ENCODE measurements at regions not wholly inside any gene's neighbourhood (a gene's known extent, or its start where the extent isn't known, plus 50 kb on each side); places are given as distances from the start of the nearest gene placed in this dataset.

DNA sequence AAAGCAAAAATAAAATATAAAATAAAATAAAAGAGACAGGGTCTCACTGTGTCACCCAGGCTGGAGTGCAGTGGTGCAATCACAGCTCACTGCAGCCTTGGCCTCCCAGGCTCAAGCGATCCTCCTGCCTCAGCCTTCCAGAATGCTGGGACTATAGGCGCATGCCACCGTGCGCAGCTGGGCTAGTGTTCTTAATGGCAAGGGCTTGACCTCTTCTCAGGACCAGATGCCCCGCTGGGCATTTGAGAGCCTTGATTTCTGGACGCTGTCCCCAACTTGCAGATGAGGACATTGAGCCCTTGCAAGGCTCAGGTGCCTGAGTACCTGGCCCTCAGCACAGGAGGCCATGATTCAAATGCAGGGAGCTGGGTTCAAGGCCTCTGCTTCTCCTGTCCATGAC, 82.6 kb downstream of the DHCR7 start:
- no peak overlapping the region for H3K4me3 ChIP-seq (ENCODE audit: low read length)
- DNase-seq (ENCODE audit: low read depth): no peak
- TF ChIP-seq, protein P1, sequence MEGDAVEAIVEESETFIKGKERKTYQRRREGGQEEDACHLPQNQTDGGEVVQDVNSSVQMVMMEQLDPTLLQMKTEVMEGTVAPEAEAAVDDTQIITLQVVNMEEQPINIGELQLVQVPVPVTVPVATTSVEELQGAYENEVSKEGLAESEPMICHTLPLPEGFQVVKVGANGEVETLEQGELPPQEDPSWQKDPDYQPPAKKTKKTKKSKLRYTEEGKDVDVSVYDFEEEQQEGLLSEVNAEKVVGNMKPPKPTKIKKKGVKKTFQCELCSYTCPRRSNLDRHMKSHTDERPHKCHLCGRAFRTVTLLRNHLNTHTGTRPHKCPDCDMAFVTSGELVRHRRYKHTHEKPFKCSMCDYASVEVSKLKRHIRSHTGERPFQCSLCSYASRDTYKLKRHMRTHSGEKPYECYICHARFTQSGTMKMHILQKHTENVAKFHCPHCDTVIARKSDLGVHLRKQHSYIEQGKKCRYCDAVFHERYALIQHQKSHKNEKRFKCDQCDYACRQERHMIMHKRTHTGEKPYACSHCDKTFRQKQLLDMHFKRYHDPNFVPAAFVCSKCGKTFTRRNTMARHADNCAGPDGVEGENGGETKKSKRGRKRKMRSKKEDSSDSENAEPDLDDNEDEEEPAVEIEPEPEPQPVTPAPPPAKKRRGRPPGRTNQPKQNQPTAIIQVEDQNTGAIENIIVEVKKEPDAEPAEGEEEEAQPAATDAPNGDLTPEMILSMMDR (conservative IDR thresholded peaks at IDR 0.05; ENCODE audit: low read length): no peak

DNA sequence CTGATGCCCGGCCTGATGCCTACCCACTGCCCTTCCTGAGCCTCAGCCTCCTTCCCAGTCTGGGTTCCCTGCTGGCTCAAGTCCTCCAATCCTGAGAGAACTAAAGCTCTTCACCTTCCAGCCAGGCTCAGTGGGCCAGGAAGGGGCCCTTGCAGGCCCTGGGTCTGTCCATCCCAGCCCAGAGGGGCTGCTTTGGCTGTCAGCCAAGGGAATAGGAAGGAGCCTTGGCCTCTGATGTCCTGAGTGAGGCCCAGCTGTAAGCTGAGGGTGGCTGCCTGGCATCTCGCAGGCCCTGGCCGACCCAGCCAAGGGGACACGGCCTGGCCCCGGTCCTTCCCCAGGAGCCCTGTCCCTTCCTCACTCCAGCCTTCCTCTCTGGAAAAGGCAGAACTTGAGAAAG, 83.4 kb downstream of the DHCR7 start:
- no peak overlapping the region for H3K4me3 ChIP-seq (ENCODE audit: low read length)
- TF ChIP-seq, protein P1 (conservative IDR thresholded peaks at IDR 0.05; ENCODE audit: low read length): no peak
- DNase-seq (ENCODE audit: low read depth): no peak

DNA sequence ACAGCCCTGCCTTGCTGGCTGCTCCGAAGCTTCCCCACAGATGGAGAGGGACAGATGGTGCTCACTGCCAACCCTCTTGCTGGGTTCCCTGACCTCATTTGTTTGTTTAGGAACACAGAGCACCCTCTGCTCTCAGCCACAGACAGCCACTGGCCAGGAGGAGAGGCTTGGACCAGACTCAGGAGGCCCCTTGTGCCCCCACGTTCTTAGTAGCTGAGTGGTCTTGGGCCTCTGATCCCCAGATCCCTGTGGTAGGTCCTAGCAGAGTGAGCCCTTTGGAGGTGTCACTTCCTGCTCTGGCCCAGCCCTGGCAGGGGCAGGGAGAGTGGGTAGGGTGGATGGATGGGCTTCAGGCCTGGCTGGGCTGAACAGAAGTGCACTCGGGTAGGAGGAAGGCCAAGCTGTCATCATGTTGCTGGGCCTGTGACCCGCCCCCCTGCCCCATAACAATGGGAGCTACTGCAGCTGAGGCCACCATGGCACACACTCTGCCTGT, 84.0 kb downstream of the DHCR7 start:
- TF ChIP-seq, protein P1 (conservative IDR thresholded peaks at IDR 0.05; ENCODE audit: low read length): no peak
- no peak for DNase-seq (ENCODE audit: low read depth)

DNA sequence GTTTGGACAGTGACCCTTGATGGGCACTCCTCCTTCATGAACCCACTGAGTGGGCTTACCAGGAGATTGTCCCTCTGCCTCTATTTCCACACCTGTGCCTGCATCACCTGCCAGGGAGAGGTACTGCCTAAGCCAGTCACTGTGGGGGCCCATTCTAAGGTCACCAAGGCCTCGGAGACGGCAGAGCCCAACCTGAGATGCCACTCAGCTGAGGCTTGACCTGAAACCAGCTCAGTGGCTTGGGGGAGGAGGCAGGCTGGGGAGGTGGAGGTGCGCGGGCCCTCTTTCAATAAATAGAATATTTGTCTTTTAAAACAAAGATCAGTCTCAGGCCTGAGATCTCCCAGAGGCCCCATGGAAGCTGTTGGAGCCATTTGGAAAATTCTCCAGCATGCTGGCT, 84.5 kb downstream of the DHCR7 start:
- TF ChIP-seq, protein P1 (conservative IDR thresholded peaks at IDR 0.05; ENCODE audit: low read length): no peak

More for the DNA sequence above, 84.0 kb downstream of the DHCR7 start:
- no peak overlapping the region for H3K4me3 ChIP-seq (ENCODE audit: low read length)

DNA sequence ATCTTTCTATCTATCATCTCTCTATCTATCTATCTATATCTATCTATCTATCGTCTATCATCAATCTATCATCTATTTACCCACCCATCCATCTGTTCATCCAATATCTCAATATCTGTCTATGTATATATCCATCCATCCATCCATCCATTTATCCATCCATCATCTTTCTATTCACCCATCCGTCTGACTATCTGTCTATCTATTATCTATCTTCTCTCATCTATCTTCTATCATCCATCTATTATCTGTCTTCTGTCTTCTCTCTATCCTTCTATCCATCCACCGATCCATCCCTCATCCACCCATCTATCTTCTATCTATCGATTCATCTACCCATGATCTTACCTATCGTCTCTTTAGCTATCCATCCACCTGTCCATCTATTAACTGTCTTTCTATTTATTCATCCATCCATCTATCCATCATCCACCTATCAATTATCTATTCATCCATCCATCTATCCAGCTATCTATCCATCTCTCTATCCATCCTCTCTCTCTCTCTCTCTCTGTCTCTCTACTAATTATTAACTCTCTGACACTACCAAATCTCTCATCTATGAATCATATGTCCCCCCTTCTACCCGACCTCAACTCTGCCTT, 89.1 kb downstream of the DHCR7 start:
- DNase-seq (ENCODE audit: low read depth): no peak
- TF ChIP-seq, protein P1 (conservative IDR thresholded peaks at IDR 0.05; ENCODE audit: low read length): no peak
- H3K4me3 ChIP-seq (ENCODE audit: low read length): no peak overlapping the region

More for the DNA sequence above, 84.5 kb downstream of the DHCR7 start:
- no peak overlapping the region for H3K4me3 ChIP-seq (ENCODE audit: low read length)
- no peak for DNase-seq (ENCODE audit: low read depth)

DNA sequence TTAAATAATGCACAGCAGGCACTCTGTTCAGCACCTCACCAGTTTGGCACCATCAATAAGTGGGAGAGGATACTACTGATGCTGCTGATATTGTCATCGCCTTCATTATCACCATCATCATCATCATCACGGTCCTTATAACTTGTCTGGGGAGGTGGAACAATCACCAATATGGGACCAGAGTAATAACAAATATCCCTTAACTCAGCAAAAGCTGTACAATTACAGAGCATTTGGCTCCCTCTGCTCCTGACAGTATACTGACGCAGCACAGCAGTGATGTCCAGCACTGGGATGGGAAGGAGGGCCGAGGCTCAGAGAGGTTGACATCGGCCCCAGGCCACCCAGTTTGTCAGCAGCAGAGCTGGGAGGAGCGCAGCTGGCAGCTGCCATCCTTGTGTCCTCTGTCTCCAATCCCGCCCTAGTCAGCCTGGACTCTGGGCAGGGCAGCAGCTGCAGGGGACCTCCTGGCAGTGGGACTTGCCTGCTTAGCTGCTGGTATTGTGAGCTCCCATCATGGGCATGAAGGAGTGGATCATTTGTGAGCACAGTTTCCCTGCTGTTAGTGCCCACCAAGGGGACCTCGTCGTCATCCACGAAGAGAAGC, 90.0 kb downstream of the DHCR7 start:
- H3K4me3 ChIP-seq (ENCODE audit: low read length): no peak overlapping the region
- DNase-seq (ENCODE audit: low read depth): no peak
- TF ChIP-seq, protein P1 (conservative IDR thresholded peaks at IDR 0.05; ENCODE audit: low read length): no peak

DNA sequence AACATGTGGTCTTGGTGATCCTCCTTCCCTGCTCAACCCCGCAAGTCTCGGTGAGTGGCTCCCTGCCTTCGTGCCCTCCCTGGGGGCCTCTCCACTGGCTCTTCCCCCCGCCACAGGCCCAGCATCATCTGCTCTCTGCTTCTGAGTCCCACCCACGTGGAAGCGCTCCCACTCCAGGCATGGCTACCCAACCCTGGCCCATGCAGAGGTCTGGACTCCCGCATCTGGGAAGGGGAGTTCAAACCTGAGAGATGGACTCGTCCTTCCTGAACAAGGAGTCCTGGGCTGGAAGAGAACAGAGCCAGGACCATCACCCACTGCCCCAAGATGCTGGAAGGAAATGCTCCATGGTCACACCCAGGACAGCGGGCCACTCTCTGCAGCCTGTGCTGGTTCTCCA, 90.8 kb downstream of the DHCR7 start:
- DNase-seq (ENCODE audit: low read depth): no peak
- no peak overlapping the region for H3K4me3 ChIP-seq (ENCODE audit: low read length)
- TF ChIP-seq, protein P1 (conservative IDR thresholded peaks at IDR 0.05; ENCODE audit: low read length): no peak

Measured in AG10803 (cell line).